ENCODE measurements at regions not wholly inside any gene's neighbourhood (a gene's known extent, or its start where the extent isn't known, plus 50 kb on each side); places are given as distances from the start of the nearest gene placed in this dataset.

GRCh38 chr16:35911899-35912298 lies 2452.5 kb downstream of the TP53TG3F start (continued):
- TF ChIP-seq ZFHX2 (tag by site-specific recombination; conservative IDR thresholded peaks at IDR 0.05) = no peak
- no peak for TF ChIP-seq GLIS2 (tag by site-specific recombination; IDR thresholded peaks at IDR 0.05)

GRCh38 chr16:35931722-35932121 lies 2472.3 kb downstream of the TP53TG3F start:
- ChIA-PET CTCF (interaction anchor here (1.2 kb wide), 1 partner anchor 23 kb away, joined by 3 read pairs; no protein-coding TSS in a partner anchor), POLR2A (no interaction called here)
- TF ChIP-seq ZNF76 (tag by site-specific recombination; IDR thresholded peaks at IDR 0.05; ENCODE audit: borderline replicate concordance, low read depth) (no peak), KLF16 (tag by site-specific recombination; IDR thresholded peaks at IDR 0.05) (no peak), ZNF202 (tag by site-specific recombination; IDR thresholded peaks at IDR 0.05; ENCODE audit: borderline replicate concordance) (no peak), ZNF426 (tag by site-specific recombination; IDR thresholded peaks at IDR 0.05) (no peak), ZNF548 (tag by site-specific recombination; IDR thresholded peaks at IDR 0.05) (no peak), ZNF16 (tag by site-specific recombination; IDR thresholded peaks at IDR 0.05; ENCODE audit: low read depth) (no peak), YY2 (tag by site-specific recombination; IDR thresholded peaks at IDR 0.05) (no peak), GLIS2 (tag by site-specific recombination; IDR thresholded peaks at IDR 0.05) (no peak), MZF1 (tag by site-specific recombination; IDR thresholded peaks at IDR 0.05; ENCODE audit: borderline replicate concordance) (no peak), SCRT2 (tag by site-specific recombination; IDR thresholded peaks at IDR 0.05) (no peak)
- no peaks in the 10 kb centered on the region for H3K4me1 ChIP-seq (ENCODE audit: control insufficient read depth, insufficient read depth, low read length)
- H3K9me3 ChIP-seq (ENCODE audit: control insufficient read depth, insufficient read depth, low read depth, low read length) = no peaks in the 10 kb centered on the region; the same call in 1 of the 2 replicates
- H3K4me3 ChIP-seq (ENCODE audit: low read depth, low read length) = no peak overlapping the region
- no peaks in the 10 kb centered on the region for H3K36me3 ChIP-seq (ENCODE audit: control insufficient read depth in 2 of 2, insufficient read depth in 1 of 2, low read length in 2 of 2)
- H3K27ac ChIP-seq (ENCODE audit: extremely low read depth, low read depth, low read length) = no peak overlapping the region
